ENCODE measurements at regions not wholly inside any gene's neighbourhood (a gene's known extent, or its start where the extent isn't known, plus 50 kb on each side); places are given as distances from the start of the nearest gene placed in this dataset.

GRCh38 chr2:41618754-41619153 is 429.1 kb upstream of the PKDCC start:
- no peak for DNase-seq
- TF ChIP-seq CTCF (IDR thresholded peaks at IDR 0.05): no peak
- intact Hi-C loops (cut with DNase I): no loop called here
- Histone ChIP-seq H3K36me3 (no peaks in the 10 kb centered on the region), H3K4me3 (no peak overlapping the region), H3K27me3 (no peaks in the 10 kb centered on the region), H3K27ac (no peak overlapping the region), H3K4me1 (no peaks in the 10 kb centered on the region), H3K9me3 (no peaks in the 10 kb centered on the region)
- 53 to 70% methylated on average over 3 of the region's 3 CpGs for WGBS, 2 donors
- ATAC-seq: no peak
- FAIRE-seq: no peak

GRCh38 chr2:41621095-41621494 is 426.7 kb upstream of the PKDCC start:
- TF ChIP-seq CTCF (IDR thresholded peaks at IDR 0.05): no peak
- H3K4me3 ChIP-seq: no peak overlapping the region
- DNase-seq (no peak), FAIRE-seq (no peak), ATAC-seq (no peak)
- no peak overlapping the region for H3K27ac ChIP-seq
- no peaks in the 10 kb centered on the region for H3K9me3 ChIP-seq
- intact Hi-C loops (cut with DNase I): no loop called here
- no peaks in the 10 kb centered on the region for H3K36me3 ChIP-seq
- no peaks in the 10 kb centered on the region for H3K27me3 ChIP-seq
- no peaks in the 10 kb centered on the region for H3K4me1 ChIP-seq
- WGBS, 2 donors: 43 to 63% methylated on average over 3 of the region's 3 CpGs

- no peaks in the 10 kb centered on the region for H3K27me3 ChIP-seq
- 38 to 40% methylated on average over 3 of the region's 3 CpGs for WGBS, 2 donors
- H3K9me3 ChIP-seq: no peaks in the 10 kb centered on the region
- TF ChIP-seq CTCF (IDR thresholded peaks at IDR 0.05): no peak
- FAIRE-seq (no peak), ATAC-seq (no peak), DNase-seq (no peak)
- H3K27ac ChIP-seq: no peak overlapping the region
- no peak overlapping the region for H3K4me3 ChIP-seq
- no peaks in the 10 kb centered on the region for H3K4me1 ChIP-seq
- H3K36me3 ChIP-seq: no peaks in the 10 kb centered on the region
- intact Hi-C loops (cut with DNase I): no loop called here
Measured at GRCh38 chr2:41621563-41621962, 426.3 kb upstream of the PKDCC start.

GRCh38 chr2:41622301-41622700 is 425.5 kb upstream of the PKDCC start:
- H3K9me3 ChIP-seq: no peaks in the 10 kb centered on the region
- no peaks in the 10 kb centered on the region for H3K36me3 ChIP-seq
- no peaks in the 10 kb centered on the region for H3K4me1 ChIP-seq
- no peaks in the 10 kb centered on the region for H3K27me3 ChIP-seq
- no peak overlapping the region for H3K4me3 ChIP-seq
- no peak for ATAC-seq
- intact Hi-C loops (cut with DNase I): no loop called here
- no peak for FAIRE-seq
- TF ChIP-seq CTCF (IDR thresholded peaks at IDR 0.05): no peak
- WGBS, 2 donors: 75 to 87% methylated on average over 5 of the region's 5 CpGs
- H3K27ac ChIP-seq: no peak overlapping the region
- DNase-seq: no peak

GRCh38 chr2:41626936-41627335 is 420.9 kb upstream of the PKDCC start:
- FAIRE-seq (no peak), ATAC-seq (no peak), DNase-seq (no peak)
- Histone ChIP-seq H3K4me1 (no peaks in the 10 kb centered on the region), H3K9me3 (no peaks in the 10 kb centered on the region), H3K4me3 (no peak overlapping the region), H3K27me3 (no peaks in the 10 kb centered on the region), H3K27ac (no peak overlapping the region), H3K36me3 (no peaks in the 10 kb centered on the region)
- WGBS, 2 donors: 67 to 76% methylated on average over 2 of the region's 2 CpGs
- TF ChIP-seq CTCF (IDR thresholded peaks at IDR 0.05): no peak
- intact Hi-C loops (cut with DNase I): no loop called here

Measured in pancreas (tissue), 10 donors.